GM12874 (cell line): ENCODE measurements at regions not wholly inside any gene's neighbourhood (a gene's known extent, or its start where the extent isn't known, plus 50 kb on each side); places are given as distances from the start of the nearest gene placed in this dataset.

Experiments
- TF ChIP-seq, protein P1 (sequence below): IDR thresholded peaks from 2 replicates; pipeline ENCODE4 v1.5.1; 2011; ENCODE audit warnings: low read depth, mild to moderate bottlenecking, control low read depth, low read length, moderate library complexity; ENCODE audit not compliant: insufficient read depth

DNA sequence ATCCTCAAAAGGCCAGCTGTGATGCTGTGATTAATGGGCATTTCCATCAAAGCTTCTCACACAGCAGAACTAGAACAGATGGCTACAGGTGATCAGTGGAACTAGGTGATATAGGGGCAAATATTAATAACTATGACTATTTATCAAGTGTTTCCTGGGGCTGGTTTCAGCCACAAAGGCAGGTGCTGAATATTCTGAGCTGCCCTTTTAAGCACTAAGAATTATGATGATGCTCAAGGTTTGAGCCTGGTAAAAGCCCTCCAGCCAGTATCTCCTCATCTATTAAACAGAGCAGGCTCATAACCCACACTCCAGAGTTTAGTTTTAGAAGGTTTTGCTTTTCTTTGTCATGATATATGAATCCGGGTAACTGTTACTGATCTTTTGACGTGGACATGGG, 129.5 kb upstream of the ACP3 start:
- TF ChIP-seq, protein P1, sequence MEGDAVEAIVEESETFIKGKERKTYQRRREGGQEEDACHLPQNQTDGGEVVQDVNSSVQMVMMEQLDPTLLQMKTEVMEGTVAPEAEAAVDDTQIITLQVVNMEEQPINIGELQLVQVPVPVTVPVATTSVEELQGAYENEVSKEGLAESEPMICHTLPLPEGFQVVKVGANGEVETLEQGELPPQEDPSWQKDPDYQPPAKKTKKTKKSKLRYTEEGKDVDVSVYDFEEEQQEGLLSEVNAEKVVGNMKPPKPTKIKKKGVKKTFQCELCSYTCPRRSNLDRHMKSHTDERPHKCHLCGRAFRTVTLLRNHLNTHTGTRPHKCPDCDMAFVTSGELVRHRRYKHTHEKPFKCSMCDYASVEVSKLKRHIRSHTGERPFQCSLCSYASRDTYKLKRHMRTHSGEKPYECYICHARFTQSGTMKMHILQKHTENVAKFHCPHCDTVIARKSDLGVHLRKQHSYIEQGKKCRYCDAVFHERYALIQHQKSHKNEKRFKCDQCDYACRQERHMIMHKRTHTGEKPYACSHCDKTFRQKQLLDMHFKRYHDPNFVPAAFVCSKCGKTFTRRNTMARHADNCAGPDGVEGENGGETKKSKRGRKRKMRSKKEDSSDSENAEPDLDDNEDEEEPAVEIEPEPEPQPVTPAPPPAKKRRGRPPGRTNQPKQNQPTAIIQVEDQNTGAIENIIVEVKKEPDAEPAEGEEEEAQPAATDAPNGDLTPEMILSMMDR = no peak

DNA sequence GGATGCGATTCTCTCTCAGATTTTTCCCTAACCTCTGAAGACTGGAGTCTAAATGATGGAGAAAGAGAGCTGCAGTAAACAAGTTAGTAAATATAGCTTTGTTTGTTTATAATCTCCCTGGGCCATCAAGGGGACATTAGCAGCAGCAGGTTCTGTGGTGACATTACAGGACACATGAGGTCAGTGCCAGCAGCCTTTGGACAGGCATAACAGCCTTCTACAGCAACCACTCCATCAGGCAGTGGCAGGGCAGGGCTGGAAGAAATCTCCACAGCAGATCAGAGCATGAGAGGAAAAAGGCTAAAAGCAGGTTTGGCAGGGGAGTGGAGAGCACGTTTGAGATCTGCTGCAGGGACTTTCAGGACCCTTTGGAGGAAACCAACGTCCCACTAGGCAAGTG, 127.6 kb upstream of the ACP3 start:
- TF ChIP-seq, protein P1 = no peak

DNA sequence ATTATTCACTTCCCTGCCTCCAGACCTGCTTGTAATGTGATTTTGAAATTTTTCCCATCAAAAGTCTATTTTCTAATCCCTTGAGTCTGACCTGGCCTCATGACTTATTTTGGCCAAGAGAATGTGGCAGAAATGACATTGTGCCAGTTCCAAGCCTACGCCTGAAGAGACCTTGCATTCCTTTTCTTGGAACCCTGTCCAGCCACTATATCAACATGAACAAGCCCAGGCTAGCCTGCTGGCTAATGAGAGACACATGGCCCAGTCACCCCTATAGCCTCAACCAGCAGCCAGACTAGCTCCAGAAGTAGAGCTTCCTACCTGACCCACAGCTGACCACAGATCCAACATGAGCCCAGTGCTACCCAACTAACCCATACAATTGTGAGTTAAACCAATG, 121.1 kb upstream of the ACP3 start:
- TF ChIP-seq, protein P1 = no peak

DNA sequence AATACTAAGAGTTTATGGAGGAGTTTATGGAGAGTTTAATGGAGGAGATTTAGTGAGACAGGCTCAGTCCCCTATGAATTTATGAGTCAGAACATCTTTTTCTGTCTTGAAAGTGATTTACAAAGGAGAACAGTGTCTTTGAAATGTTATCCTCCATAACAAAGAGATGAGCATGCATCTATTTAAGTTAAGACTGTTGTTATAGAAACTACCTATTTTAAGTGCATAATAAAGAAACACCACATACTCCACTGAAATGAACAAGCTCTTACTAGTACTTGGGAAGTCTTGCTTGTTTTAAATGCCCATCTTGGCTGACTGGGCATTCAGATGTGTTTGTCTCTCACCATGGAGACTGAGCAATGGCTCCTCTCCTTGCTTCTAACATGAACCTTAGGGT, 118.7 kb upstream of the ACP3 start:
- TF ChIP-seq, protein P1 = no peak

DNA sequence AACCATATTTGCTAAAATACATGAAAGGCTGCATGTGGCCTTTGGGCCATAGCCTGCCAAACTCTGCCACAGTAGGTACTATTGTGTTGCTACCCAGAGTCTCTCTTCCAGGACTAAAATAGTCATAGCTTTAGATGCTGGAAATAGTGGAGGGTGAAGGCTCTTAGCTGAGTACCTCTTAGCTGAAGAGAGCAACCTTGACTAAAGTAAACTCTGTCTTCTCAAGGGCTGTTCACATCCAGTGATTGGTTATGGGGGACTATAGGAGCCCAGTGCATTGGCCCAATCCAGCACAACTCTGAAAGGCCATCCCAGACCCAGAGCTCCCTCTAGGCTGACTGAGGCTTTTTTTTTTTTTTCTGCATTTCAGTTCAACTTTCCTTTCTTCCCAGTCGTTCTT, 117.8 kb upstream of the ACP3 start:
- TF ChIP-seq, protein P1 = no peak

DNA sequence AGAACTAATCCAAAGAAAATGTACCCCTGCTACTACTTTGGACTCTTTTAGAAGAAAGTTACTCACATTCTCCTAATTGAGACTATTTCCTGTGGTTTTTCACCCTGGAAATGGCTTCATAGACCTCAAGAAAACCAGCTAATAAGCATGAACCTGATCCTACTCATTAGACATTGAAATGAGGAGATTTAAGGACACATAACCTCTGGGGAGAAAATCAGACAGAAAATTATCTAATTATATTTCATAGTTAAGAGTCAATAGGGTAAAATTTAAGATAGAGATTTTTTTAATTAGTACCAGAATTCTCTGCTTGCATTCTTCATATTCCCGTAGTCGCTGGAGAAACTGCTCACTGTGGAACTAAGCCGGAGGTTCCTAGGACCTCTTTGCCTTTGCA, 114.6 kb upstream of the ACP3 start:
- TF ChIP-seq, protein P1 = no peak

DNA sequence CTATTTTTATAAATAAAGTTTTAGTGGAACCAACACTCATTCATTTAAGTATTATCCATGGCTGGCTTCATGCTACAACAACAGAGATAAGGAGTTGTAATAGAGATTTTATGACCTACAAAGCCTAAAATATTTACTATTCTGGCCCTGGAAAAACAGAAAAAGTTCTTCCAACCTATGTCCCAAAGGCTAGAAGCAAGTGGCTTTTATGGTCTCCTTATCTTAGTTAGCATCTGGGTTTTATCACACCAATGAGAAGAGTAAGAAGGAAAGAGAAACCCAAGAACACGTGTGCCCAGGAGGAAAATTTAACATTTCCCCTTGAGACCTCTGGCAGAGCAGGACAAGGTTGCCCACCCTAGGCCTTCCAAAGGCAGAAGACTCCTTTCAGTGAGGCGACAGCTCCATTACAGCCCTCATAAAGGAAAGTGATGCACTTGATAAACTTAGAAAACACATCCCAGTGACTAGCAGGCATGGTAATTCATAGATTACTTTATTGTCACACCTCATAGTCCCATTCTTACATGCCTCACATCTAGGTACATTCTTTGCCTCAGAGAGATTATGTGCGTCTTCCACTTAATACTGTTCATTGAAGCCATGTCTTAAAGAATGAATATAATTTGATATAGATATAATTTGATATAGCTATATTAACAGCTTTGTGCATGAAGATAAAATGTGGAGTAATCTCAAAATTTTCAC, 113.2 kb upstream of the ACP3 start:
- TF ChIP-seq, protein P1 = no peak
